ENCODE measurements at regions not wholly inside any gene's neighbourhood (a gene's known extent, or its start where the extent isn't known, plus 50 kb on each side); places are given as distances from the start of the nearest gene placed in this dataset.
"Not testable (repeated sequence)": the region's sequence is repeated elsewhere in the genome, so short reads cannot be mapped to it uniquely, and the experiment has no call there.

DNA sequence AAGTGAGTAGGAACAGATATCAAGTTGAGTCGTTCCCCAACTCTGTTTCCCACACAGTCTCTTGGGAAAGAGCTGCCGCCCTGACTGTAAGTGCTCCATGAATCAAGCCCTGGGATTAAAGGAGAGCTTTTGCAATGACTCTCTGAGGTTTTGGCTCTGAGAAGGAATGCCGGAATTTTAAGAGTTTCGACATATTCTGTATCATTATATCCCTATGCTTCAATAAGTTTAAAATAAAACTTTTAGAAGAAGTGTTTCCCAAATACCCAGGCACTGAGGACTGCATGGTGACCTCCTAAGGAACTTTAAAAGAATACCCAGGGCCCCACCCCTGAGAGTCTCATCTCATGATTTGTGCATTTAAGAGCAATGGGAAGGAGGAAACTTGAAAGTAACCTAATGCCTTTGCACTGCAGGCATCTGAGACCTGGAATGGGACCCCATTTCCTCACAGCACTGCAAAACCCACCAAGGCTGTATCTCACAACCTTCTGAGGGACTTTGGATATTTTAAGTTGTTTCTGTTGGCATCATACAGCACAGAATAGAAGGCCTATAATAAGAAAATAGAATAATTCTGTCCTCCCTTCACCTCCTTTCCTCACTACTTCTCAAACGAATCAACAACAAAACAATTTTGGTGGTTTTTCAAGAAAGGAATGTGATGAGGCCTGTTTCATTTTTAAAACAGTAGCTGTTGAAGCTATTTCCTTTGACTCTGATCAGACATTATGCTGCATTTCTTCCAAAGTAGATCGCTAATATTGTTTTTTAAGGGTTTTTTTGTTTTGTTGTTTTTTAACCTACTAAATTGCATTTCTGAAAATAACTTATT lies 121.2 kb downstream of the GASK1B start:
- no peak for DNase-seq

DNA sequence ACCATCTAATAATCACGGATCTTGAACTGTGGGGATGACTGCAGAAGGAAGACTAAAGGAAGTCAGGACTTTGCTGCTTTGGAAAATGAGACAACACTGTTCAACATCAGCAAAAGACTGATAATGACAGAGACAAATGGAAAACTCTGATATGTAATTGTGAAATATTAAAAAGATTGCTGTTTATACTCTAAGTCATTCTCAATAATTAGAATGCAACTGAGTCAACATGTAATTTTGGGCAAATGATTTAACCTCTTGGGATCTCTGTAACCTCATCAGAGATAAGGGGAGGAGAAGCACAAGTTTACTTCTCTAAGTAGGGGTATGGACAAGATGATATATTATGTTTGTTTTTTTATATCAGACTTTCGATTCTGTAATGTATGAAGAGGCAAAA lies 121.9 kb downstream of the GASK1B start:
- DNase-seq: no peak

DNA sequence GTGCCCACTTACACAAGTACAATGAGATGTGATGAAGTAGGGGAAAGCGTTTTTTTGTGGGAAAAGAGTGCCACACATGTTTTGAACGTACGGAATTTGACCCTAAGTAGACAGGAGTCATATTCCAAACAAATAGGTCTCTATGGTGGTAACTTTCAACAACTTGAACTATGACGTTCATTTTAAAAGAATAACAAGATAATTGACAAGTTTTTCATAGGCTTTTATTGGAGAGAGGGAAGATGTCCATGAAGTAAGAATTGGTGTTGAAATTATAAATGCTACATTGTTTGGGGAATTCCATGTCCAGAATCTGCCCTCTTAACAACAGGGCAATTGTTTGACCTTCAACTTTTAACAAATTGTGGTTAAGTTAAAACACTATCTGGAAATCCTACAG lies 126.5 kb downstream of the GASK1B start:
- DNase-seq: no peak

DNA sequence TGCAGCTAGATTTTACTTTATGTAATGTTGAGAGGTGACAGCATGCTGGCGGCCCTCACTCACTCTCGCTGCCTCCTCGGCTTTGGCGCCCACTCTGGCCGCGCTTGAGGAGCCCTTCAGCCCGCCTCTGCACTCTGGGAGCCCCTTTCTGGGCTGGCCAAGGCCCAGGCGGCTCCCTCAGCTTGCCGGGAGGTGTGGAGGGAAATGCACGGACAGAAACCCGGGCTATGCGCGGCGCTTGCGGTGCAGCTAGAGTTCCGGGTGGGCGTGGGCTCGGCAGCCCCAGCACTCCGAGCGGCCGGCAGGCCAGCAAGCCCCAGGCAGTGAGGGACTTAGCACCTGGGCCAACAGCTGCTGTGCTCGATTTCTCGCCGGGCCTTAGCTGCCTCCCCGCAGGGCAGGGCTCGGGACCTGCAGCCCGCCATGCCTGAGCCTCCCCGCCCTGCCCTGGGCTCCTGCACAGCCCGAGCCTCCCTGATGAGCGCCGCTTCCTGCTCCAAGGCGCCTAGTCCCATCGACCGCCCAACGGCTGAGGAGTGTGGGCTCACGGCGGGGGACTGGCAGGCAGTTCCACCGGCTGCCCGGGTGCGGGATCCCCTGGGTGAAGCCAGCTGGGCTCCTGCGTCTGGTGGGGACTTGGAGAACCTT lies 128.7 kb downstream of the GASK1B start:
- DNase-seq: no peak

DNA sequence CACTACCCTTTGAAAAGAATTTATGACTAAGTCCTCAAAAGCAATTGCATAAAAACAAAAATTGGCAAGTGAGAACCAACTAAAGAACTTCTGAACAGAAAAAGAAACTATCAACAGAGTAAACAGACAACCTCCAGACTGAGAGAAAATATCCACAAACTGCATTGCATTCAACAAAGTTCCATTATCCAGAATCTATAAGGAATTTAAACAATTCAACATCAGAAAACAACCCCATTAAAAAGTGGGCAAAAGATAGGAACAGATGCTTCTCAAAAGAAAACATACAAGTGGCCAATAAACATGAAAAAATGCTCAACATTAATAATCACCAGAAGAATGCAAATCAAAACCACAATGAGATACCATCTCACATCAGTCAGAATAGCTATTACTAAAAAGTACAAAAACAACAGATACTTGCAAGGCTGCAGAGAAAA lies 130.2 kb downstream of the GASK1B start:
- DNase-seq: no peak

DNA sequence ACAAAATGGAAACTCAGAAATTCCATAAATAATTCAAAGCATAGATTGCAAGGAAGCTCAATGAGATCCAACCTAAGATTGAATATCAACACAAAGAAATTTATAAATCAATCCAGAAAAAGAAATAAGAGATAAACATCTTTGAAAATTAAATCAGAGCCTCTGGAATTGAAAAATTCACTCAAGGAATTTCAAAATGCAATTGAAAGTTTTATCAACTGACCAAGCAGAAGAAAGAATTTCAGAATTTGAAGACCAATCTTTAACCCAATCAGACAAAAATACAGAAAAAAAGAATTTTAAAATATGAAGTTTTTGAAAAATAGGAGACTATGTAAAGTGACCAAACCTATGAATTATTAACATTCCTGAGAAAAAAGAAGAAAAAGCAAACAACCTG lies 134.1 kb downstream of the GASK1B start:
- DNase-seq: no peak

DNA sequence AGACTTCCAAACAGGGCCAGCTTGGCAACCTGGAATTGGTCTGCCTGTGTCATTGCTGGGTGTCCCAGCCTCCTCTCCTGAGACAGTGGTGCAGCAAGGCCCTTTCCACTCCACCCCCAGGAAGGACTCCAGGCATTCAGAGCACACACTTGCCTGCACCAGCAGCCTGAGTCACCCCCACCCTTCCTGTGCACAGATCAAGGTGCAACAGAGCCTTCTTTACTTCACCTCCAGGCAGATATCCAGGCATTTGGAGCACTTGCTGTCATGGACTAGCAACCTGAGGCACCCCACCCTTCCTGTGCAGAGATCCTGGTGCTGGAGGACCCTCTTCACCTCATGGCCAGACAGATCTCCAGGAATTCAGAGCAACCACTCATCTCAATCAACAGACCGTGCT lies 135.8 kb downstream of the GASK1B start:
- no peak for DNase-seq

DNA sequence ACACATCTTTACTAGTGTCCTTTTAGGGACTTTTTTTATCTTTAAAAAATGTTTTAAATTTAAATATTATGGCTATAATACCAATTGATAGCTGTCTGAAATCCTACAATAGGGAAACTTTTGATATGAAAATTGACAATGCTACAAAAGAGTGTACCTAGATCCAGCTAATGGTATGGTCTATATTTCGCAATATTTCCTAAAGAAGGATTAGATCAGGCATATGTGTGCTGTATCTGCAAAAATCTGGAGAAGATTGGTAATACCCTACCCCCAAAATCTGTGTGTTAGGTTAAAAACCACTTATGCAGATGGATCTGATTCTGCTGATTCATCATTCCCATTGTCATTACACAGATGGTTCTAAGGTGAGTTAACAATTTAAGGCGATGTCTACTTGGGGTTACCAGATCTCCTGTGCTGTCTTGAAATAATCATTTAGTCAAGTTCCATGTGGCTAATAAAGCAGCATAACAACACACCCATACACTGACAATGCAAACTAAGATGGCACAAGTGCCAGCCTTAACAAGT lies 137.1 kb downstream of the GASK1B start:
- no peak for DNase-seq

DNA sequence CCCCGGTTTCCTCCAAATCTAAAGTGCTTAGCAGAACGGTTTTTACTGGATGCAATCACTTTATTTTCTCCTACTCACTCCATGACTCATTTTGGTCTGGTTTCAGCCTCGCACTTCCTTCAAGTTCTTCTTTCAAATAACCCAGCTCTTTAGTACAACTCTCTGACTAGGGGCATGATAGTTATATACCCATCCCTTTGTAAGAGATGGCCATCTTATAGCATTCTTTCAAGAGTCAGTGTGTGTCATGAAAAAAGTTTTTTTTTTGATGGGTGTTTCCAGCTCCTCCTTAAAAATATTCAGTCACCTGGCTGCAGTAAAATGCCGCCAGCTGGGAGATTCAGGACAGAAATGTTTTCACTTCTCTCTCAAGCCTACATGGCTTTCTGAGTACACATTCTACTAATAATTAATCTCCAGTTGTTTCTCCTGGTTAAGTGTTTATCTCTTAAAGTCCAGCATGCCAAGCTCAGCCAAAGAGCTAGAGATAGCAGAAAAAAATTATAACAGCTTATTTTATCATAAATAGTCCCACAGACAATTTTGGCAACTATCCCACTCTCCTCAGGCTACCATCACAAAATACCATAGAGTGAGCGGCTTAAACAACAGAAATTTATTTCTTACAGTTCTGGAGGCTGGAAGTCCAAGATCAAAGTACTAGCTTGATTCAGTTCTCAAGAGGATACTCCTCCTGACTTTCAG lies 139.3 kb downstream of the GASK1B start:
- DNase-seq: no peak

DNA sequence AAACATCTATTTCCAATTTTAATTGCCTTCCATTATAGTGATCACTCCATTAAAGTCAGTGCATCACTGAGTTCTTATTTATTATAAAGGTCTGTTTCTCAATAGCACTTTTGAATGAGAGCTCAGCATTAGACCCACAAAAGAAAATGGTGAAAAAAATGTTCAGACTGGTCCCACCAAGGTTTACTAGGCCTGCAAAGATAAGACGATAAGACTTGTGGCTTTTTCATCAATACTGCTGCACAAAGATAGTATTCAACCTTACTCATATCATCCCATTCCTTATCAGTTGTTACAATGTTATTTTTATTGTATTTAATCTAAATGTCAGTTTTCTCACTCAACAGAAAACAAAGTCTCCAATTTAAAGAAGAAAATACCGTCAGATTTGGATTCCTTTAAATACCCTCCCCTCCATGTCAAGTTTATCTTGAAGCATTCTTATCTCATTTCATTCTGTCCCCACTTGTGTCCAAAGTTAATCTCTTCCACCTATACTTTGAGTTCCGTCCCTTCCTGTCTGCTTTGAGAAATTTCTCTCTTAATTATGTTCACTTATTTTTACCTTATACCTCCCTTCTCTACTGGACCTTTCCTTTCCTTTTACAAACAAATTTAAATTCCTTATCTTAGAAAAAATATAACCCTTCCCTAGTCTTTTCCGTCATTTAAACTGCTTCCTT lies 140.0 kb downstream of the GASK1B start:
- no peak for DNase-seq

DNA sequence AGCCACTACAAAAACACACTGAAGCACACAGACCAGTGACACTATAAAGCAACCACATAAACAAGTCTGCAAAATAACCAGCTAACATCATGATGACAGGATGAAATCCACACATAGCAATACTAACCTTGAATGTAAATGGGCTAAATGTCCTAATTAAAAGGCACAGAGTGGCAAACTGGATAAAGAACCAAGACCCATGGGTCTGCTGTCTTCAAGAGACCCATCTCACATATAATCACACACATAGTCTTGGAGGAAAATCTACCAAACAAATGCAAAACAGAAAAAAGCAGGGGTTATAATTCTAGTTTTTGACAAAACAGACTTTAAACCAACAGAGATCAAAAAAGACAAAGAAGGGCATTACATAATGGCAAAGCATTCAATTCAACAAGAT lies 144.4 kb downstream of the GASK1B start:
- DNase-seq: not testable (repeated sequence)

DNA sequence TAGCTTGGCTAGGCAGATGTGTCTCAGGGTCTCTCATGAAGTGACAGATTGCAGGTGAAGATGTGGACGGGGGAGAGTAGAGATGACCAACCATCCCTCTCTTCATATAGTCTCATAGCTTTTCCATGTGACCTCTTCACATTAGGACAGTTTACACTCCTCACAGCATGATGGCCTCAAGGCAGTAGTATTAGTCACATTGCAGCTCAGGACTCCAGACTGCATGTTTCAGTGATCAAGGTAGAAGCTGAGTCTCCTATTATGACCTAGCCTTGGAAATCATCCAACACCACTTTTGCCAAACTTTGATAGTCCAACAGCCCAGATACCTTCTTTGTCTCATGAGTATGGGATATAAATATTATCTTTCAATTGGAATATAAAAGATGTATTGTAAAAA lies 147.7 kb downstream of the GASK1B start:
- no peak for DNase-seq

DNA sequence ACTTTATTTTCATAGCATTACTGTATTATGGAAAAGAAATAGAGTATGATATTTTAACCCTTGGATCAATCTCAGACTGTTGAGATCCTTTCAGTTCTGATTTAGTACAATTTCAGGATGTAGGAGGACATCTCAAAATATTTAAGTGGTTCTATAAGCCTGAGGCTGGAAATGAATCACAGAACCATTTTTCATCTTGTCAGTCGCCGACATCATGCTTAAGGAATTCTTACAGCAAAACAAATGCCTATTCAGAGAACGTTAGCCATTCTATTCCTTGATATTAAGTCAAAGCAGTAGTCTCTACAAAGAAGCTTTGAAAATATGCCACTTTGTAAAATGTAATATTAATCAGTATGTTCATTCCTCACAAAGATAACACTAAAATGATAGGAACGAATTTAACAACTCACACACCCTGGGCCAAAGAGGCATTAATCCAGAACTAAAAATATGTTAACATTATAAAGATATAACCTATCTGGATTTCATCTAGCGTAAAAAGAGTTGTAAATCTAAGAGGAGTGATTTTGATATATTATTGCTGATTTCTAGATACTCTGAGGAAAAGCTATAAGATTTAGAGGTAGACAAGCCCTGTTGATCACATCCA lies 152.0 kb downstream of the GASK1B start:
- no peak for DNase-seq

DNA sequence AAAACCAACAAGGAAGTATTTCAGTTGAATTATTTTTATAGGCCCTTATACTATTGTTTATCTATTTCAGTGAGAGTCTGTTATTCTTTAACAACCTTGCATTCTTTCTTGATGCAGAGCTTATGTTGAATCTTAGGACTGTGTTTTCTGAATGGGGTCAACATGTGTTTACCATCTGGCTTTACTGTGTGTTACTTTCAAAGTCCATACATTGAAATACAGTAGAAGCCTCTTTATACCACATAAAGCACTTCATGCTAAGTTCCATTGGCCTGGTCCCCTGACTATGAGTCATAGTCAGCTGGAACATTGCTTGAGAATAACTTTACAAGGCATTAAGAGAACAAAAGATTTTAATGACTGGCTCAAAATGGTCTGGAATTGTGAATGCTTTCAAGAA lies 152.6 kb downstream of the GASK1B start:
- DNase-seq: no peak

DNA sequence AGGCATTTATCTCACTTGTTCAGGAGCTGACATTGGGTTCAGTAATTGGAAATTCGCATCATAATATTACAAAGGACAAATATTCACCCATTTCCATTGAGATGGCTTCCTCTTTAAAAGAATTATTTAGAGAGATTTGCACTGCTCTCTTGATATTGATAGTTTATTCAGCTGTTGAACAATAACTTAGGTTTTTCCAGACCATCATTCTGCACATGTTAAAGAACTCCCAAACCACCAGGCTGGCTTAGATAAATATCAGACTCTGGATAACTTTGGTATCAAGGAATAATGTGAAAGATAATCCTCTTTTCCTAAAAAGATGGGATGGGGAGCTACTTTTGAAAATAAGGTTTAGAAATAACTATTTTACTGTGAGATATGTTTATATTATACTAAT lies 154.0 kb downstream of the GASK1B start:
- DNase-seq: no peak

DNA sequence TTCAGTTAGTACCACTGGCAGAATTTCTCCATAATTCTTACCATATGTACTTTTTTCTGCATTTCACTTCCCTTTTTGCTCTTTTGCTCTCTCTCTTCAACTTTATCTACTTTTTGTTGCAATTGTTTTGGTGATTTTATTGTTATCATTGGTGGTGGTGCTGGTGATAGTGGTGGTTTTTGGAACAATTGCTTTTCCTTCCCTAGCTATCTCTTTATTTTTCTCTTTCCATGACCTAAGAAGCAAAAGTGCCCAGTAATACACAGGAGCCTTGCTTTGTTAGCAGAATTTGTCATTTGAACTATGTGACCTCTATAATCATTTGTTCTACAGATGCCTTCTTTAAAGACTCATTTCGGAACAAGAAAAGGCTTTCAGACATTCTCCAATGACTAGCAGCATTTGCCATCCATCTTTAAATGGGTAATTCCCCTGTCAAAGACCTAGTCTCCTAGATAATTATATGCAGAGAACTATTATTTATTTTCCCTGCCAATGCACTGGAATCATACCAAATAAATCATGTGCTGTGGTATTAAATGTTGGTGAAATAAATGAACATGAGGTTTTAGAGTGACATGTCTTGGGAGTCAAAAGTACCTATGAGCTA lies 154.5 kb downstream of the GASK1B start:
- no peak for DNase-seq

DNA sequence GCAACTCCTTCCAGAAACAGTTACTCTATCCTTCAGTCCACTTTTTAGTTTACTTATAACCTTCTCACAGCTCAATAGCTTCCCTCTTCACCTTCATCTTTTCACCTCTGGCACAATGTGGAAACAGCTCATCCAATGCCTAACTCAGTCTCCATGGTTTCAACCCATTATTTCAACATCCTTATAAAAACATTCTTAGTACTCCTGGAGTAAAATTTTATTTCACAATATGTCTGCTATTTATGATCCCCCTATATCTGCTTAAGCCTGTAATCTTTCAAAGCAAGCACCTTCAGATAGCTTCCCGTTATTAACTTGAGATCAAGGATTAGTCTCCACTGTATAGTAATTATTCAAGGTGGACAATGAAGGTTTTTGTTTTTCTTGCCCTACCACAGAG lies 156.3 kb downstream of the GASK1B start:
- no peak for DNase-seq

DNA sequence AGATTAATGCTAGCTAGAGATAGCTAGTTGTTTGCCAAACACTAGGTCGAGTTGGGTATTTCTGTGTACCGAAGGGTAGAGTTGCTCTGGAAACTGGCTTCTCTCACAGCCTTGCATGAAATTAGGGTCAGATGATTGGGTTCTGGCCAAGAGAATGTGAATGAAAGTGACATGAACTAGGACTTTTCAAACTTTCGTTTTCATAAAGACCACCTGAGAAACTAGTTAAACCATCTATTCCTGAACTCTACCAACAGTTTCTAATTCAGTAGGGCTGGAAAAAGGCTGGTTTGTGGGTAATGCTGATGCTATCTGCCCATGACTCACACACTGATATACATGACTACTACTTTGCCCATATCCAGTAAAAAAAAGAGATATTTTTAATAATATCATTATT lies 157.6 kb downstream of the GASK1B start:
- DNase-seq: no peak

DNA sequence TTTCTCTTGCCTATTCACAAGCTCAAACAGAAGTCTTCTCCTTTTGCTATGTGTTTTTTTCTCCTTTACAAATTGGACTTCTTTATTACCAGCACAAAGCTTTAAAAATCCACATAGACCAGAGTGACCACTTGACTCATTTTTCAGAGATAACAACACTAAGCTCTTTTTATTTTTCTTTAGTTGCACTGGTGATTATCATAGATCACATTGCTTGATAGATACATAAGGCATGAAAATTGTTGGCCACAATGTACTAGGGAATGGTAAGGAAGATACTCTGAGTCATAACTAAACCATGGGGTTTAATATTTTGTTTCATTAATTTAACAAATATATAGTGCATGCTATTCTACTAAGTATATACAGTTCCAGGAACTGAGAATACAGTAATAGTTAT lies 159.0 kb downstream of the GASK1B start:
- no peak for DNase-seq

DNA sequence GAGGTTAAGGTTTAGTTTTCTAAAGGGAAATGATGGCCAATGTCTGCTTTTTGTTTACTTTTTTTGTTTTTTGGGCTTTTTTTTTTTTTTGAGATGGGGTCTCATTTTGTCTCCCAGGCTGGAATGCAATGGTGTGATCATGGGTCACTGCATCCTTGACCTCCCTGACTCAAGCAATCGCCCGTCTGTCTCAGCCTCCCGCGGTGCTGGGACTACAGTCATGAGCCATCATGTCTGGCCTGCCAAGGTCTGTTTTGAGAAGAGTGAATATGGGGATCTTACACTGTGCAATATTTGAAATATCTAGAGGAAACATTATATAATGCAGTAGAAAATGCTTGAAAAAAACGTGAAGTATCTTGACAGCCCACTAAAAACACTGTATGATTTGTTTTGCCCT lies 162.5 kb downstream of the GASK1B start:
- DNase-seq: no peak

DNA sequence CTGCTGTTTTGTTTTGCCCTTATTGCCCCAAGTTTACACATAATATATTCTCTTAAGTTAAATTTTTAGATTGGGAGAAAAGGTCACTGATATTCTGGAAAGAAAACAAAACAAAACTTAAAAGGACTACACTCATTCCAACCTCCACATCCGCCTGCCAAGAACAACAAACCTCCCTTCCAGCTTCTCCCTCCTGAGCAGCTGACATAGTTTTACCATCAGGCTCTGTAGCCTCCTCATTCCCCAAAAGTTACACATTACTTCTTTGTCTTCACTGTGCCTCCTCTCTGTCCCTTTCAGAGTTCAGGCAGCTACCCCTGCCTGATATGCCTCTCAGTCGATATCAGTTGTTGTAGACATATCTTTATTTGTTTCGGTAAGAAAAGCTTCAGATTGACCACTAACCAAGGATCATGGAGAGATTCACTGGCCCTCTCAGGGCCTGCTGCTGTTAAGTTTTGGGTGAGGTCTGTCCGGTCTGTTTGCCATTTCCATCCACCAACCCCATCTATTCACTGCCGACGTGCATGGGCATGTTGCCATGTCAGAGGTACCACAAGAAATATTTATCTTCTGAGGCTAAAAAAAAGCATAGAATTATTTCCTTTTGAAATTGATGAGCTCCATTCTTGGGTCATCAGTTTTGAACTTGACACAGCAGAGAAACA lies 164.1 kb downstream of the GASK1B start:
- no peak for DNase-seq

DNA sequence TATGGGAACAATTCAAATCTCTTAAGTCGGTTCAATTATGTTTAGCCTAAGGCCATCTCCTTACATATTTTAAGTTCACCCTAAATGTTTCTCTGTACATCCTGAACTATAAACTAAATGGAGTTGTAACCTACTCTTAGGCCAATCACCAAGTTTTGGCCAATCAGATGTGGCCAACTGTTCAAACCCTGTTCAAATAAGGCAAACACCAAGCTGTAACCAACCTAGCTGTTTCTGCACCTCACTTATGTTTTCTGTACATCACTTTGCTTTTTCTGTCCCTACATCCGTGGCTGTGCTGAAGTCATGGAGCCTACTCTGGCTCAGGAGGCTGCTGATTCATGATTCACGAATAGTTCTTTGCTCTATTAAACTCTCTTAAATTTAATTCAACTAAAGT lies 165.3 kb downstream of the GASK1B start:
- DNase-seq: no peak
